MV-4-11 (cell line): ENCODE measurements at regions not wholly inside any gene's neighbourhood (a gene's known extent, or its start where the extent isn't known, plus 50 kb on each side); places are given as distances from the start of the nearest gene placed in this dataset.
"Not testable (repeated sequence)": the region's sequence is repeated elsewhere in the genome, so short reads cannot be mapped to it uniquely, and the experiment has no call there.

ENCODE experiments used
- DNase-seq: peaks from one replicate; lab custom pipeline; 2025; lab: John Stamatoyannopoulos, UW

DNA sequence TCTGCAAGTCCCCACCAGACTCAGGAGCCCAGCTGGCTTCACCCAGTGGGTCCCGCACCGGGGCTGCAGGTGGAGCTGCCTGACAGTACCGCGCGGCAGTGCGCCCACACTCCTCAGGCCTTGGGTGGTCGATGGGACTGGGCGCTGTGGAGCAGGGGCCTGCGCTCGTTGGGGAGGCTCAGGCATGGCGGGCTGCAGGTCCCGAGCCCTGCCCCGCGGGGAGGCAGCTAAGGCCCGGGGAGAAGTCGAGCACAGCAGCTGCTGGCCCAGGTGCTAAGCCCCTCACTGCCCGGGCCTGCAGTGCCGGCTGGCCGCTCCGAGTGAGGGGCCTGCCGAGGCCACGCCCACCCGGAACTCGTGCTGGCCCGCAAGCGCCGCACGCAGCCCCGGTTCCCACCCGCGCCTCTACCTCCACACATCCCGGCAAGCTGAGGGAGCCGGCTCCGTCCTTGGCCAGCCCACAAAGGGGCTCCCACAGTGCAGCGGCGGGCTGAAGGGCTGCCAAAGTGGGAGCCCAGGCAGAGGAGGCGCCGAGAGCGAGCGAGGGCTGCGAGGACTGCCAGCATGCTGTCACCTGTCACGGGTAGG lies 2021.7 kb upstream of the LRRTM1 start:
- DNase-seq = not testable (repeated sequence)

- DNase-seq = peak; percentile 32
Observed at GRCh38 chr2:82320296-82320695, 2015.7 kb upstream of the LRRTM1 start.

DNA sequence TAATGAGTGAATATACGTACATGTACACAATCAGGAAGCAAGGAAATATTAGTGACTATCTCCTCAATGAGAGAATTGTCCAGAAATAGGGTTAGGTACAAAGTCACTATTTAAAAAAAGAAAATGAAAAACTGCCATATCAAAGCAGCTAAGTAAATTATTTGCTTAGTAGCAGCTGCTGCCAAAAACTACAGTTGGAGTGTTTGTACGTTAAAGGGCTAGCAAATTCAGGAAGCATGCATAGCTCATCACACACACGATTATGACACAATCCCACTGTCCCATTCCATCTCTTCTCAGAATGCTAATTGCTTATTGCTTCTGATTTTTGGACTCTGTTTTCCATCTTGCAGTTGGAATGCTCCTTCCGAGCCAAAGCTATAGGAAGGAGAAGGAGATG lies 2012.5 kb upstream of the LRRTM1 start:
- DNase-seq = peak; percentile 61

DNA sequence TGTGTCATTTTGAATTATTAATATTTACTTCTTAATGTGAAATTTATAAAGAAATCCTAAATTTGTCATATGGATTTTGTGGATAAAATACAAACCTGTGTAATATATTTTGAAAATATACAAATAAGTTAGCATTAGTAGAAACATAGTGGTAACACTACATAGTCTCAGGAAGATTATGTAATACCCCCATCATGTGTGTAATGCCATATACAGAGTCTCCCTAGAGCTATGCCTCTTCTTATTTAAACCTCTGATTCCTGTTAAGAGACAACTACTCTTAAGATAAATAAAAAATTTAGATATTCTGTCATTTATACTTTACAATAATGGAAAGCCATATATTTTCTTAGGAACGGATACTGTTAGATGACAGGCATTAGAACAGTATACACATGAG lies 2012.0 kb upstream of the LRRTM1 start:
- peak; percentile 36 for DNase-seq

- DNase-seq = no peak
Observed at GRCh38 chr2:82314836-82315472, 2010.4 kb upstream of the LRRTM1 start.

- DNase-seq = no peak
Observed at GRCh38 chr2:82307511-82307910, 2003.0 kb upstream of the LRRTM1 start.

DNA sequence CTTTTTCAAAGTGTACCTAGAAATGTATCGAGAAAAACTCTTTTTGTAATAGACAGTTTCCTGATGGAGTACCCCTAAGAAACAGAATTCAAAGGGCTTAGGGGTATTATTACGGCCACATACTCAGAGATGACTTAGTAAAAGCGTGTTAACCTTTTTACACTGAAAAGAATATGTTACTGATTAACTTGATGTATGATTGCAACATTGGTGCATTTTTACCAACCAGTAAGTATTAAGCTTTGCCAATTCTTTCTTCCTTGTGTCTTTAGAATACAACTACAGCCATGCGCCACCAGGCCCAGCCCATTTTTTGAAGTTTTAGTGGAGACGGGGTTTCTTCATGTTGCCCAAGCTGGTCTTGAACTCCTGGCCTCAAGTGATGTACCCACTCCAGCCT lies 1997.0 kb upstream of the LRRTM1 start:
- DNase-seq = no peak

DNA sequence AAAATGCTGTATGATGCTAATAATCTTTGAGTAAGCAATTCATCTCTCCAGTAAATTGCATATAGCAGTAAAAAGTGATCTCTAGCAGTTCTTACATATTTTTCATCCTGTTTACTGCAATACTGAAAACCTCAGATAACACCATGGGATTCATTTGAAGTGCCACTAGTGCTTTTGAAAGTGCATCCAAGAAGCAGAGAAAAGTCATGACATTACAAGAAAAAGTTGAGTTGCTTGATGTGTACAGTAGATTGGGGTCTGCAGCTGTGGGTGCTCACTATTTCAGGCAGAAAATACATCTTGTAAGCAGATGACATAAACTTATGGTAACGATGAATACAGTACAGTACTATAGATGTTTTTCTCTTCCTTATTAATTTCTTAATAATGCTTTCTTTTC lies 1984.9 kb upstream of the LRRTM1 start:
- DNase-seq = no peak

DNA sequence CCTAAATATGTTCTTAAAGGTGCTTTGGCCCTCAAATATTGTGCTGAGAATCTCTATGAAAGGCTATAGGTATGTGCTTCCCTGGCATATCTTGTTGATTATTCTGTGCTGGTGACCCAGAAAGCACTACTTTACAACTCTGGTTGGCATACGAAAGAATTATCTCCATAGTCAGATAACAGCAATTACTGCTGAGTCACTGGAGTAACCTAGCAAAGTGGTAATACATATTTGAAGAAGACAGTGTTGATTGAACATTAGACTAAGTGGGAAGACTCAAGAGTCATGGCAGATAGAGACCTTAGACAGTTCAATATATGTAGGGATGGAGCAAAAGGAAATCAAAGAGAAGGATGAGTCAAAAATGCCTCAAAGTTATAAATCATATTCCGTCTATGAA lies 1978.5 kb upstream of the LRRTM1 start:
- no peak for DNase-seq

GRCh38 chr2:82282111-82282882 lies 1977.7 kb upstream of the LRRTM1 start:
- no peak for DNase-seq

GRCh38 chr2:82279367-82279766 lies 1974.8 kb upstream of the LRRTM1 start:
- DNase-seq = no peak

DNA sequence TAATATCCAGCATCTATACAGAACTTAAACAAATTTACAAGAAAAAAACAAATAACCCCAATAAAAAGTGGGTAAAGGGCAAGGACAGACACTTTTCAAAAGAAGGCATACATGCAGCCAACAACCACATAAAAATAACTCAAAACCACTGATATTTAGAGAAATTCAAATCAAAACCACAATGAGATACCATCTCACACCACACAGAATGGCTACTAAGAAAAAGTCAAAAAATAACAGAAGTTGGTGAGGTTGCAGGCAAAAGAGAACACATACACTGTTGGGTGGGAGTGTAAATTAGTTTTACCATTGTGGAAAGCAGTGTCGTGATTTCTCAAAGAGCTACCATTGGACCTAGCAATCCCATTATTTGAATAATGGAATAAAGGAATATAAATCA lies 1973.9 kb upstream of the LRRTM1 start:
- DNase-seq = peak; percentile 24

DNA sequence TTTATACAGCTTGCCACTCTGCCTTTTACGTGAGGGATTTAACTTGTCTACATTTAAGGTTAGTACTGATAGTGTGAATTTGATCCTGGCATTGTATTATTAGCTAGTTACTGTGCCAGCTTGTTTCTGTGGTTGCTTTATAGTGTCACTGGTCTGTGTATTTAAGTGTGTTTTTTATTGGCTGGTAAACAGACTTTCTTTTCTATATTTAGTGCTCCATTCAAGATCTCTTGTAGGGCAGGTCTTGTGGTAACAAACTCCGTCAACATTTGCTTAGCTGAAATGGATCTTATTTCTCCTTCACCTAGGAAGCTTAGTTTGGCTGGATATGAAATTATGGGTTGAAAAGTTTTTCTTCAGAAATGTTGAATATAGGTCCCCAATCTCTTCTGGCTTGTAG lies 1971.0 kb upstream of the LRRTM1 start:
- no peak for DNase-seq

- DNase-seq = no peak
Observed at GRCh38 chr2:82268446-82268845, 1963.9 kb upstream of the LRRTM1 start.

DNA sequence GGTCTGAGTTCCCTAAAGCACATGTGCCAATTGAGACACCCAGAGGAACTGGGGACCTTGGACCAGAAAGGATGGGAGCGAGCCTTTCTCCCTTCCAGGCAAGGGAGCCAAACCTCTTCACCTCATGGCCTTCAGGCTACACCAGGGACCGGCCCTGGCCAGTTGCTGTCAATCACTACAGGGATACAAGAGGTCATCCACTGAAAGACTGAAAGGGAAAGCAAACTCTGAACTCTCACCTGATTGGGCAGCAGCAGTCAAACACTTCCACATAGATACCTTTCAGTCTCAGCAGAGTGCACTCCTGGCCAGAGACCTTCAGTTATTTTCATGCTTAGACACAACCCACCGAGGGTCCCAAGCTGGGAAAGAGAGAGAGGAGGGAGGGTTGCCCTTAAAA lies 1956.0 kb upstream of the LRRTM1 start:
- DNase-seq = no peak

- no peak for DNase-seq
Observed at GRCh38 chr2:82259551-82259950, 1955.0 kb upstream of the LRRTM1 start.

DNA sequence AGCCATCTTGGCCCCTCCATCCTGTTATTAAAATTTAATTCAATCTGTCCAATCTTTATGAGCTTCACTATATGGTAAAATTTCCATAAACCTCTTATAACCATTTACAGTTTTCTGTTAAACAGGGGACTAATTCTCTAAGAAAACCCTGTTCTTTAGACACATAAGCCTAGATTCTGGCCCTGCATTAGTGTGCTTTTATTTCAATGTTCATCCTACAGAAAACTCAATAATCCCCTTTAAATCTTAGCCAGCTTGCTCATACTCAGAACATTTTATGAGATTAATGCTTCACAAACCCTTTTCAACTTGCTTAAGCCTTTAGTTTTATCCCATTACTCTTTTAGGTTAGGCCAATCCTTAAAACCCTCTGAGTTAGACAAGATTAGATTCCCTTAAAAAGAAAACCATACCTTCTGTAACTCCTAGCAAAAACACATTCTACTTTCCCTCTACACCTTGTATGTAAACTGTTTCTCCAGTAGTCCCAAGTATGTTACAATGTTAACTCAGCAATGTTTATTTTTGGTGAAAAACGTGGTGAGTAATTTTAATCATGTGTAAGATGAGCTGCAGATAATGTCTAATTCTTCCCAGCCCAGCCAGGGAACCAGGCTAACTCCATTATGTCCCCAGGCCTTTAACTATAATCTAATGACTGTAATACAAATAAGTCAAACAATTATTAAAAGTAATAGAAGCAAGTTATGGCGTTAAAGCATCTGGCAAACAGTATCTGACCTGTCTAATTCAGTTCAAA lies 1953.4 kb upstream of the LRRTM1 start:
- DNase-seq = no peak

DNA sequence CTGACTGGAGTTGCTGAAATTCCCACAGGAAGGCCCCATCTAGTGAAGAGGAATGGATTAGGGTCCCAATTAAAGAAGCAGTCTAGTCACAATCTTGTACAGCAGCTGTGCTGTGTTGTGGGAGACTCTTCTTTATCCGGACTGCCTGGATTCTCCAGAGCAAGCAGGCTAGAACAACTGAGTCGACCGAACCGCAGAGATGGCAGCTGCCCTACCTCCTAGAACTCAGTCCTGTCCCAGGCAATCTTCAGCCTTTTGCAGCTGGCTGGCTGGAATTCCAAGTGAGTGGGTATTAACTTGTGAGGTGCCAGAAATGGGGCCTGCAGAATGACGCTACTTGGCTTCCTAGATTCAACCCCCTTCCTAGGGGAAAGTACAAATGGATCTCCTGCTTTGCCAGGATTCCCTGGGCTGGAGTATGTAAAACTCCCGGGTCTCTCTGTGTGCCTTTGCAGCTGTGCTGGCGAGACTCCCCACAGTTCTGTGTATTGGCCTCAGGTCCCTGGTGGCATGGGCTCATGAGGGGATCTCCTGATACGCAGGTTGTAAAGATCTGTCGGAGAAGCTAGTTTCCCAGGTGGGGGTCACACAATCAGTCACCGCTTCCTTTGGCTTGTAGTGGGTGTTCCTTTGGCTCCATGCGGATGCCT lies 1952.6 kb upstream of the LRRTM1 start:
- DNase-seq = no peak

- DNase-seq = no peak
Observed at GRCh38 chr2:82256288-82256687, 1951.7 kb upstream of the LRRTM1 start.

DNA sequence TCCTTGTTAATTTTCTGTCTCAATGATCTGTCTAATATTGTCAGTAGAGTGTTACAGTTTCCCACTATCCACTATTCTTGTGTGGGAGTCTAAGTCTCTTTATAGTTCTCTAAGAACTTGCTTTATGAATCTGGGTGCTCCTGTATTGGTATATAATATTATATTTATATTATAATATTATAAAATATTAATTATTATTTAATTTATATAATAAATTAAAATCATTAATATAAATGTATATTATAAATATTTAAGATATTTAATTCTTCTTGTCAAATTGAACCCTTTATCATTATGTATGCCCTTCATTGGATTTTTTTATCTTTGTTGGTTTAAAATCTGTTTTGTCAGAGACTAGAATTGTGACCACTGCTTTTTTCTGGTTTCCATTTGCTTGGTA lies 1950.2 kb upstream of the LRRTM1 start:
- DNase-seq = no peak

DNA sequence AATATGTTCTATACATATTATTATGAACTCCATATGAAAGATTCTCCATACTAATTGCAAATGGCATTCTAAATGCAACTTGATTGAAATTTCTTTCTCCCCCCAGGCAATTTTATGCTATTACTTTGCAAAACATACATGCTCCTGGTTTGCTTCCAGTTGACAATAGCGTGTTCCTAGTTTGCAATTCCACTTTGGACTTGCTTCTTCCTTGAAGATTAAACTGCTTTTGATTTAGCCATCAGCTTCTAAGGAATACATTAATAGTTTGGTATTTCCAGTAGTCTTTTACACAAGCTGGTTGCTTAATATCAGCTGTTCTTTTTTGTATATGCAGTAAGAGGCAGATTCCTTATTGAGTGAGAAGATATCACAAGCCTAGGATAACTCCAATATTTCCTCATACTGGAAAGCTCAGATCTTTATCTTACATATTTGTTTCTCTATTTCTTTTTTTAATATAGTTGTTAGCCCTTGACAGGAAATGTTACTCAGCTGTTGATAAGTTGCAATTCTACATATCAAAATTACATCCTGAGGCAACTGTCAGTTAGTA lies 1941.7 kb upstream of the LRRTM1 start:
- DNase-seq = no peak

DNA sequence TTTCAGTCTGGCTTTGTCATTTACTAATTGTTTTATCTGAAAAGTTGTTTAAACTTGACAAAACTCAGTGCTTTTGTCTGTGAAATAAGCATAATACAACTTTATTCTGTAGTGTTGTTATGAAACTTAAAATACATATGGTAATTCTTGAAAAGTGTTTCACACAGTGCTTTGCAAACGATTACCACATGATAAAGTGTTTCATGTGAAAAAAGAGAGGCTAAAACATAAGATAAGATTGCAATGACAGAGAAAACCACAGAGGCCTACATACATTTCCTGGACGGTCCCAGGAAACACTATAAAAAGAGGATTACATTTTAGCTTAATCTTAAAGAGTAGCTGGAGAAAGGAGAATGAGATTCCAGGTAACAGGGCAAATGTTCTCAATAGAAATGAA lies 1934.6 kb upstream of the LRRTM1 start:
- DNase-seq = no peak
